ENCODE measurements at regions not wholly inside any gene's neighbourhood (a gene's known extent, or its start where the extent isn't known, plus 50 kb on each side); places are given as distances from the start of the nearest gene placed in this dataset.
"Not testable (repeated sequence)": the region's sequence is repeated elsewhere in the genome, so short reads cannot be mapped to it uniquely, and the experiment has no call there.

GRCh38 chr4:148693913-148694649, 251.9 kb upstream of the NR3C2 start:
- no peak for DNase-seq (ENCODE audit: low spot score in 2 of 2)
- no peak for FAIRE-seq

- DNase-seq (ENCODE audit: low spot score in 2 of 2), result no peak
- no peak for FAIRE-seq
Measured at GRCh38 chr4:148692242-148692641, 250.0 kb upstream of the NR3C2 start.

GRCh38 chr4:148686449-148686848, 244.2 kb upstream of the NR3C2 start:
- FAIRE-seq (no peak), DNase-seq (ENCODE audit: low spot score in 2 of 2) (no peak)

- FAIRE-seq, result no peak
- DNase-seq (ENCODE audit: low spot score in 2 of 2), result no peak
Measured at GRCh38 chr4:148684638-148685037, 242.4 kb upstream of the NR3C2 start.

- DNase-seq (ENCODE audit: low spot score in 2 of 2) (no peak), FAIRE-seq (no peak)
Measured at GRCh38 chr4:148680884-148681283, 238.7 kb upstream of the NR3C2 start.

- DNase-seq (ENCODE audit: low spot score in 2 of 2), result no peak
- no peak for FAIRE-seq
Measured at GRCh38 chr4:148676344-148676743, 234.1 kb upstream of the NR3C2 start.

DNA sequence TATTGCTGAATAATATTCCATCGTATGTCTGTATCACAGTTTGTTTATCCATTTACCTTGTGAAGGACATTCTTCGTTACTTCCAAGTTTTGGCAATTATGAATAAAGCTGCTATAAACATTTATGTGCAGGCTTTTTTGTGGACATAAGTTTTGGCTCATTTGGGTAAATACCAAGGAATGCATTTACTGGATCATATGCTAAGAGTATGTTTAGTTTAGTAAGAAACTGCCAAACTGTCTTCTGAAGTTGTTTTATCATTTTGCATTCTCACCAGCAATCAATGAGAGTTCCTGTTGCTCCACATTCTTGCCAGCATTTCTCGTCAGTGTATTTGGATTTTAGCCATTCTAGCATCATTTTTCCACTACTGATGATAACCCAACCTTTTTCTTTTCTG, 232.7 kb upstream of the NR3C2 start:
- FAIRE-seq, result no peak
- no peak for DNase-seq (ENCODE audit: low spot score in 2 of 2)

DNA sequence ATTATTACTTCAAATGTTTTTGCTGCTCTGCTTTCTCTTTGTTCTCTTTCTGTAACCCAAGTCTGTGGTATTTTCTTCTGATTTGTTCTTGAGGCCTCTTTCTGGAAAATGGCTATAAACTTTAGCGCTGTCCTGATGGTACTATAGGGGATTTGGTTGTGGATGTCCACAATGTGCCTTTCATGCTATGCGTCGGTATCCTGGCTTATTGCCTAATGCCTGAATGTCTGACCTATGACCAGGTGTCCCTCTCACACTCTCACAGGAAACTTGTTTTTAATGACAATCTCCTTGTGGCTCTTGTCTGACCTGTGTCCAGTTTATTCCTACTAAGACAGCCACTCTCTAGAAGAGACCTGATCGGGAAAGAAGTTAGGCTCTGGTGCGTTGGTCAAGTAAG, 222.4 kb upstream of the NR3C2 start:
- no peak for DNase-seq (ENCODE audit: low spot score in 2 of 2)
- FAIRE-seq, result no peak

DNA sequence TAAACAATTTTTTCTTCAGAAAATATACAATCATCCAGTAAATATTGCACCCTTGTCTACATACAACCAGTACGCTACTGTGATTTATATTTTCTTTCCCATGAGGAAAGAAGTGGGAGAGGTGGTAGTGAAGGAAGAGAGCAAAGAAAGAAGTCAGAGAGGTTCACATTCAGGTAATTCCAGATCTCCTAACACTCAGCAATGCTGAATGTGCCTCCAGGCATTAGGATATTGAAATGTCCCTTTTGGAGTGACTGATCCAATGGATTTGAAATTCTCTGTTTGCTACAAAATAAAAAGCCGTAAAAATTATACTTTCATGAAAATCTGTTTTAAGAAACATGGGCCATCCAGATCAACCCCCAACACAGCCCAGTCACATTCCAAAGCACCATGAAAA, 211.9 kb upstream of the NR3C2 start:
- FAIRE-seq (no peak), DNase-seq (ENCODE audit: low spot score in 2 of 2) (no peak)

DNA sequence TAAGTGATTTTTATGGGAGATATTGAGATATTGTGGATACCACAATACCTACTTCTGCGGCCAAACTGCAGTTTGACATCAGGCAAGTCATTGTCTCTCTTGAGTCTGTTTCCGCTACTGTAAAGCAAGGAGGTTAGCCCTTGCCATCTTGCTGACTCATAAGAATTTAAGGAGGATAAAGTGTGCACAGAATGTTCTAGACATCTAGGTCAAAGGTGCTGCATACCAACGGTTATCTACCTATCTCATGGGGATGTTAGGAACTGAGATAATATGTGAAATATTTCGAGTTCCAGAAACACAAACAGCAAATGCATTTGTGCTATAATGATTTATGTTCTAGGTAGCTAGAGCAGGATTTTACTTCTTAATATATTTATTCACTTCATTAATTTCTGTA, 211.5 kb upstream of the NR3C2 start:
- no peak for FAIRE-seq

GRCh38 chr4:148651991-148652390, 209.8 kb upstream of the NR3C2 start:
- no peak for DNase-seq (ENCODE audit: low spot score in 2 of 2)

More for the DNA sequence above, 211.5 kb upstream of the NR3C2 start:
- no peak for DNase-seq (ENCODE audit: low spot score in 2 of 2)

DNA sequence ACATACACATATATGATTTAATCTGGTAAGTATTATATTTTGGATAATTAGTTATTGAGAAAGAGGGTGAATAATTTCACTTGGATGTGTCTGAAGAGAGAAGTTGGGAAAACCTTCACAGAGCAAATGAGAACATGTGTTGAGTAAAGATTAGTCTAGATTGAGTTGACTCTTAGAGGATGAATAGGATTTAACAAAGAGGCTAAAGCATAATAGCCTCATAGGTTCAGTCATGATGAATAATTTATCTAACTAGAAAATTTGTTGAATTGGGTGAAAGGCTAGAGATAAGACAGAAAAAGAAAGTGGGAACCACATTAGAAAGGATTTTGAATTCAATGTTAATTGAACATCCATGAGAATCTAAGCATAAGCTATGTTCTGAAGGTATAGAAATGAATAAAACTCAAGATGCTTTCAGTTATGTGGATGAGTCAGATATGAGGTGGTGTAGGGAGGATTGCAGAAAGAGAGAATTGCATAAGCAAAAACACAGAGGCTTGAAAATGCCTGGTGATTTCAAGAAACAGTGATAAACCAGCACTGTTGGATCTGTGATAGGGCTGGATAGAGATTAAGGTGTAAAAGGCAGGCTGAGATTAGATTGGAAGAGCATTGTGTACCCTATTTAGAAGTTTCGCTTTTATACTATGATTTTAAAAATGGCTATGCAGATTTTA, 207.6 kb upstream of the NR3C2 start:
- FAIRE-seq, result no peak
- DNase-seq (ENCODE audit: low spot score in 2 of 2), result no peak

More at GRCh38 chr4:148651991-148652390, 209.8 kb upstream of the NR3C2 start:
- no peak for FAIRE-seq

DNA sequence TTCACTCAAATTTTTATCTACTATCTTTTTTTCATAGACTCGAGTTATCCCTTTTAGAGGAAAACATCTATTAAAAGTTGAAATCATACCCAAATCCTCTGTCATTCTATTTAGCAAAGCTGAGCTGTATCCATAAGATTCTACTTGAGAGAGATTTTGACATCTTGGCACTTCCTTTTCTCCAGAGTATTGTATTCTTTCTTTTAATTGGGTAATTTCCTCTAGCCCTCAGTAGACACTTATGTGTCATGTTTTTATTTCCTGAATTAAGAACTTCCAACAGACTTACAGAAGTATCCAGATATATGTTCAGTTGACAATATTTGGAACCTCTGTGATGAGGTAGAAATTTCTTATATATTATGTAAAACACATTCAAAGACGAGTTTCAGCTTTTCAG, 201.6 kb upstream of the NR3C2 start:
- no peak for FAIRE-seq
- no peak for DNase-seq (ENCODE audit: low spot score in 2 of 2)

DNA sequence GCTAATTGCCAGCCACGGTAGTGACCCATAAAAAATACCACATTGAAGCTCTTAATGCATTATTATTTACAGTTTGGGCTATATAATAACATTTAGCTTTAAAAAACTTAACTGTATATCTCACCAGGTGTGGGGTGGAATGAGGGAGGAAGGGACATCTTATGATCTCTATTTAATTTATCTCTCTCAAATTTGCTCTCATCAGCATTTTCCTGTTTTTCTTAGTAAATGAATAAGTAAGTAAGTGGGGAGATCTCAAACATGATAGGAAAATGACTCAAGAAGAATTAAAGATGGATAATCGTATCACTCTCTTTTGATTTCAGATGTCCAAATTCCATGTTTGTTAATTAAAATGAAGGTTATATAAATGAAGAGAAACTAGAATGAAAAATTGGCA, 200.7 kb upstream of the NR3C2 start:
- FAIRE-seq, result no peak
- DNase-seq (ENCODE audit: low spot score in 2 of 2), result no peak

DNA sequence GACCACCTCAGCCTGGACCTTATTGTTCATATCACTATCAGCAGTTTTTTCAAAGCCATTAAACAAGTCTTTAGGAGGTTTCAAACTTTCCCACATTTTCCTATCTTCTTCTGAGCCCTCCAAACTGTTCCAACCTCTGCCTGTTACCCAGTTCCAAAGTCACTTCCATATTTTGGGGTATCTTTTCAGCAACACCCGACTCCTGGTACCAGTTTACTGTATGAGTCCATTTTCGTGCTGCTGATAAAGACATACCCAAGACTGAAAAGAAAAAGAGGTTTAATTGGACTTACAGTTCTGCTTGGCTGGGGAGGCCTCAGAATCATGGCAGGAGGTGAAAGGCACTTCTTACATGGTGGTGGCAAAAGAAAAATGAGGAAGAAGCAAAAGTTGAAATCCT, 195.9 kb upstream of the NR3C2 start:
- FAIRE-seq; DNase-seq (ENCODE audit: low spot score in 2 of 2): not testable (repeated sequence)

DNA sequence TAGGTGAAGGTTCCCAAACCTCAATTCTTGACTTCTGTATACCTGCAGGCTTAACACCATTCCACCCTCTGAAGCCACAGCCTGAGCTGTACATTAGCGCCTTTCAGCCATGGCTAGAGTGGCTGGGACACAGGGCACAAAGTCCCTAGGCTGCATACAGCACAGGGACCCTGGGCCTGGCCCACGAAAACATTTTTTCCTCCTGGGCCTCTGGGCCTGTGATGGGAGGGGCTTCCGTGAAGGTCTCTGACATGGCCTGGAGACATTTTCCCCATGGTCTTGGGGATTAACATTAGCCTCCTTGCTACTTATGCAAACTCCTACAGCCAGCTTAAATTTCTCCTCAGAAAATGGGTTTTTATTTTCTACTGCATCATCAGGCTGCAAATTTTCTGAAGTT, 195.2 kb upstream of the NR3C2 start:
- DNase-seq (ENCODE audit: low spot score in 2 of 2); FAIRE-seq: not testable (repeated sequence)

DNA sequence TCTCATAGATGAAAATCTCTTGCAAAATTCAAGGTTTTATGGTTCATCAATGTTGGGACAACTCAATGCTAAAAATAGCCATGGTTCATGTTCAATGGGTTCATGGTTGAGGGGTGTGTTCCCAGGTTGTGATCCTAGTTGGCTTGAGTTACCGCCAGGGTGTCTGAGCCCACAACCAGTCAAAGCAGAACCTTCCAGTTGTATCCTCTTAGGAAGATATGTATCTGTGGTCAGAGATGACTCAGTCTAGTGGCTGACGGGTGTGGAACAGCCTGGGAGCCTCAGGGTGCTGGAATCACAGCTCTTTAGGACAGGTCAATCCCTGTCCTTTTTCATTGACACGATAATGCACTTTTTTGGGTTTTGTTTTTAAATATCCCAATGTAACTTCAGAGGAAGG, 192.3 kb upstream of the NR3C2 start:
- FAIRE-seq (no peak), DNase-seq (ENCODE audit: low spot score in 2 of 2) (no peak)

- DNase-seq (ENCODE audit: low spot score in 2 of 2), result no peak
- no peak for FAIRE-seq
Measured at GRCh38 chr4:148633720-148634119, 191.5 kb upstream of the NR3C2 start.

- DNase-seq (ENCODE audit: low spot score in 2 of 2) (no peak), FAIRE-seq (no peak)
Measured at GRCh38 chr4:148632476-148632875, 190.3 kb upstream of the NR3C2 start.

DNA sequence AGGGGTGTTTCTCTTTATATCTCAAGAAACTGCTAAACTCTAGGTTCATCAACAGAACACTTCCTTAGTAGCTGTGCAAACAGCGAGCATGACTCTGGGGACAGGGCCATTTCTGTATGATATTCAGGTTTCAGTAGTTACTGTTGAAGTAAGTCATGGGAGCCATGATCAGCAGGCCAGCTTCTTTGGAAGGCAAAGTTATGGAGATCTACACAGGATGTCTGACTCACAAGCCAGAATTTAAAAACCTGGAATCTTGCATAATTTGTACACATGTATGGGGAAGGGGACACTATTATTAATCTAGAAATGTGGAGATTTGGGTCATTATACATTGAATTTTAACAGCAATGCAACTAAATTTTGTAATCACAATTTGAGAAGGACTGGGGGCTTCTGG, 187.8 kb upstream of the NR3C2 start:
- FAIRE-seq (no peak), DNase-seq (ENCODE audit: low spot score in 2 of 2) (no peak)

GRCh38 chr4:148618856-148619255, 176.6 kb upstream of the NR3C2 start:
- no peak for DNase-seq (ENCODE audit: low spot score in 2 of 2)
- FAIRE-seq, result no peak

GRCh38 chr4:148608968-148609367, 166.8 kb upstream of the NR3C2 start:
- no peak for FAIRE-seq
- DNase-seq (ENCODE audit: low spot score in 2 of 2), result no peak
